H9 (cell line): ENCODE measurements at regions not wholly inside any gene's neighbourhood (a gene's known extent, or its start where the extent isn't known, plus 50 kb on each side); places are given as distances from the start of the nearest gene placed in this dataset.

Experiments used
- DNase-seq: peaks from one replicate; pipeline ENCODE4 v3.0.0-alpha.2; 2017
- H2AFZ ChIP-seq: one replicate; pipeline ENCODE4 v1.6.1; 2013; ENCODE audit warnings: mild to moderate bottlenecking, low read length, control low read depth, moderate library complexity
- H2AK5ac ChIP-seq: 2 replicates; pipeline ENCODE4 v1.6.1; 2013; ENCODE audit warnings: low read length, control low read depth, mixed read lengths; ENCODE audit not compliant: insufficient read length
- H2BK120ac ChIP-seq: one replicate; pipeline ENCODE4 v1.6.1; 2013; ENCODE audit warnings: low read depth, mild to moderate bottlenecking, low read length, control low read depth, inconsistent platforms; ENCODE audit not compliant: poor library complexity, severe bottlenecking
- H2BK12ac ChIP-seq: 2 replicates; pipeline ENCODE4 v1.6.1; 2013; ENCODE audit warnings: low read length, control low read depth, mixed read lengths, low read depth; ENCODE audit not compliant: insufficient read length
- H2BK15ac ChIP-seq: 2 replicates; pipeline ENCODE4 v1.6.1; 2013; ENCODE audit warnings: low read depth, low read length, control low read depth
- H2BK20ac ChIP-seq: one replicate; pipeline ENCODE4 v1.6.1; 2013; ENCODE audit warnings: low read depth, mild to moderate bottlenecking, low read length, control low read depth, inconsistent platforms; ENCODE audit not compliant: poor library complexity, severe bottlenecking
- H2BK5ac ChIP-seq: 2 replicates; pipeline ENCODE4 v1.6.1; 2013; ENCODE audit warnings: low read length, control low read depth, mixed read lengths; ENCODE audit not compliant: insufficient read length
- H3K14ac ChIP-seq: 2 replicates; pipeline ENCODE4 v1.6.1; 2013; ENCODE audit warnings: low read length, control low read depth; ENCODE audit not compliant: insufficient read depth
- H3K18ac ChIP-seq: 2 replicates; pipeline ENCODE4 v1.6.1; 2013; ENCODE audit warnings: low read depth, mild to moderate bottlenecking, mixed read lengths, low read length, control low read depth; ENCODE audit not compliant: insufficient read length
- H3K23ac ChIP-seq: 2 replicates; pipeline ENCODE4 v1.6.1; 2013; ENCODE audit warnings: low read length, control low read depth, mixed read lengths, low read depth; ENCODE audit not compliant: insufficient read length
- H3K23me2 ChIP-seq: 2 replicates; pipeline ENCODE4 v1.6.1; 2013; ENCODE audit warnings: low read depth, mild to moderate bottlenecking, mixed read lengths, low read length, control low read depth; ENCODE audit not compliant: insufficient read length, poor library complexity, severe bottlenecking
- H3K27ac ChIP-seq: 2 replicates; pipeline ENCODE4 v1.5.1; 2013; ENCODE audit warnings: low read length, control low read depth, mixed read lengths, low read depth; ENCODE audit not compliant: insufficient read length
- H3K27me3 ChIP-seq: 2 replicates; pipeline ENCODE4 v1.6.1; 2013; ENCODE audit warnings: low read length, control low read depth, inconsistent platforms; ENCODE audit not compliant: insufficient read depth
- H3K4ac ChIP-seq: 2 replicates; pipeline ENCODE4 v1.6.1; 2013; ENCODE audit warnings: low read depth, mild to moderate bottlenecking, control low read depth, inconsistent platforms, low read length, moderate library complexity
- H3K4me1 ChIP-seq: 2 replicates; pipeline ENCODE4 v1.6.1; 2013; ENCODE audit warnings: low read length, control low read depth, inconsistent platforms; ENCODE audit not compliant: insufficient read depth
- H3K4me2 ChIP-seq: 2 replicates; pipeline ENCODE4 v1.6.1; 2013; ENCODE audit warnings: low read length, control low read depth, mixed read lengths; ENCODE audit not compliant: insufficient read length, insufficient read depth
- H3K56ac ChIP-seq: 2 replicates; pipeline ENCODE4 v1.6.1; 2013; ENCODE audit warnings: low read depth, mild to moderate bottlenecking, mixed read lengths, low read length, control low read depth; ENCODE audit not compliant: insufficient read length
- H3K79me1 ChIP-seq: 2 replicates; pipeline ENCODE4 v1.6.1; 2013; ENCODE audit warnings: low read depth, mild to moderate bottlenecking, moderate library complexity, low read length, control low read depth, inconsistent platforms; ENCODE audit not compliant: insufficient read depth, poor library complexity, severe bottlenecking
- H3K79me2 ChIP-seq: 2 replicates; pipeline ENCODE4 v1.6.1; 2013; ENCODE audit warnings: low read length, control low read depth, inconsistent platforms; ENCODE audit not compliant: insufficient read depth
- H3K9ac ChIP-seq: 2 replicates; pipeline ENCODE4 v1.6.1; 2013; ENCODE audit warnings: low read length, control low read depth, mixed read lengths; ENCODE audit not compliant: insufficient read length; ENCODE audit errors: extremely low read depth
- H3K9me3 ChIP-seq: one replicate; pipeline ENCODE4 v1.6.1; 2013; ENCODE audit warnings: low read depth, low read length, inconsistent platforms; ENCODE audit not compliant: control insufficient read depth
- H3T11ph ChIP-seq: one replicate; pipeline ENCODE4 v1.6.1; 2013; ENCODE audit warnings: mild to moderate bottlenecking, low read length, control low read depth, inconsistent platforms
- H4K20me1 ChIP-seq: one replicate; pipeline ENCODE4 v1.6.1; 2013; ENCODE audit not compliant: control insufficient read depth, insufficient read length, insufficient read depth
- H4K5ac ChIP-seq: 2 replicates; pipeline ENCODE4 v1.6.1; 2013; ENCODE audit warnings: low read depth, mild to moderate bottlenecking, mixed read lengths, low read length, control low read depth; ENCODE audit not compliant: insufficient read length
- H4K8ac ChIP-seq: replicated peaks from 2 replicates; pipeline ENCODE4 v1.6.1; 2013; ENCODE audit warnings: low read length, control low read depth, mixed read lengths, low read depth; ENCODE audit not compliant: insufficient read length
- H4K91ac ChIP-seq: 2 replicates; pipeline ENCODE4 v1.6.1; 2013; ENCODE audit warnings: low read depth, mild to moderate bottlenecking, moderate library complexity, mixed read lengths, low read length, control low read depth; ENCODE audit not compliant: insufficient read length
- H3K27ac Mint-ChIP-seq, 3 experiments: 2 replicates in 2 of 3; 3 replicates in 1 of 3; pipeline ENCODE4 v1.8.0; 2020 to 2021; ENCODE audit warnings: mixed read lengths in 3 of 3, mild to moderate bottlenecking in 1 of 3, moderate library complexity in 1 of 3
- H3K27me3 Mint-ChIP-seq: 2 replicates; pipeline ENCODE4 v1.8.0; 2021; ENCODE audit warnings: low read depth, mild to moderate bottlenecking, moderate library complexity, mixed read lengths
- H3K36me3 Mint-ChIP-seq, 3 experiments: 2 replicates in 2 of 3; 3 replicates in 1 of 3; pipeline ENCODE4 v1.8.0; 2020 to 2021; ENCODE audit warnings: low read depth in 3 of 3, mixed read lengths in 3 of 3; ENCODE audit not compliant: insufficient read depth in 1 of 3
- H3K4me1 Mint-ChIP-seq, 2 experiments: 2 replicates each; pipeline ENCODE4 v1.8.0; 2020; ENCODE audit warnings: mixed read lengths in 2 of 2
- H3K4me3 Mint-ChIP-seq, 2 experiments: 2 replicates in 1 of 2; 3 replicates in 1 of 2; pipeline ENCODE4 v1.8.0; 2020 to 2021; ENCODE audit warnings: mild to moderate bottlenecking in 2 of 2, mixed read lengths in 2 of 2, moderate library complexity in 1 of 2
- H3K9me3 Mint-ChIP-seq, 2 experiments: 2 replicates in 1 of 2; 3 replicates in 1 of 2; pipeline ENCODE4 v1.8.0; 2020; ENCODE audit warnings: mild to moderate bottlenecking in 2 of 2, mixed read lengths in 2 of 2, moderate library complexity in 1 of 2
- CTCF ChIP-seq: fragments of 200-600 bp; sonication (generic); conservative IDR thresholded peaks from 3 replicates; pipeline ENCODE4 v1.8.0; 2021; ENCODE audit warnings: antibody characterized with exemption, mild to moderate bottlenecking
- WGBS: extraction: QIAGEN DNeasy Blood & Tissue Kit; methylation state at CpG from one replicate; pipeline ENCODE4 v1.1.7; 2013; ENCODE audit warnings: missing lambda C conversion rate, low lambda C conversion rate, mixed read lengths; ENCODE audit not compliant: insufficient read length; ENCODE audit errors: extremely low coverage; 5-methylcytosine and 5-hydroxymethylcytosine counted together

- no peak overlapping the region for H3K56ac ChIP-seq
- H2BK20ac ChIP-seq, result no peak overlapping the region
- WGBS, result no CpG with 5 or more reads among the region's 17 CpGs
- no peak overlapping the region for H4K8ac ChIP-seq
- no peak for DNase-seq
- H2BK12ac ChIP-seq, result no peak overlapping the region
- no peaks in the 10 kb centered on the region; the same call in 1 of the 2 replicates for H3K4me1 ChIP-seq
- no peak overlapping the region for H4K91ac ChIP-seq
- peaks cover 8 to 10% of the 10 kb centered on the region in 2 experiments for H3K4me1 Mint-ChIP-seq
- no peak overlapping the region for H3K18ac ChIP-seq
- no peak overlapping the region for H3K27ac ChIP-seq
- no peaks in the 10 kb centered on the region for H3K36me3 Mint-ChIP-seq
- no peak overlapping the region for H3K23ac ChIP-seq
- H3T11ph ChIP-seq, result no peak overlapping the region
- H4K5ac ChIP-seq, result peak overlapping the region; percentile 42
- no peak overlapping the region for H2BK120ac ChIP-seq
- H3K9me3 ChIP-seq, result no peaks in the 10 kb centered on the region
- no peak overlapping the region; a peak in 1 of 7 replicates for H3K27ac Mint-ChIP-seq
- TF ChIP-seq CTCF, result no peak
- no peaks in the 10 kb centered on the region for H3K9me3 Mint-ChIP-seq
- H2AFZ ChIP-seq, result no peak overlapping the region
- peaks cover 3% of the 10 kb centered on the region for H3K23me2 ChIP-seq
- H3K27me3 Mint-ChIP-seq, result peaks cover 30% of the 10 kb centered on the region
- H3K79me1 ChIP-seq, result no peaks in the 10 kb centered on the region
- no peak overlapping the region for H3K4me2 ChIP-seq
- H3K4me3 Mint-ChIP-seq, result no peak overlapping the region
- no peak overlapping the region for H2BK15ac ChIP-seq
- no peak overlapping the region for H3K14ac ChIP-seq
- H3K9ac ChIP-seq, result no peak overlapping the region
- H3K4ac ChIP-seq, result no peak overlapping the region
- H2BK5ac ChIP-seq, result no peak overlapping the region
- H3K27me3 ChIP-seq, result no peaks in the 10 kb centered on the region; the same call in 1 of the 2 replicates
- H4K20me1 ChIP-seq, result no peaks in the 10 kb centered on the region
- no peak overlapping the region for H2AK5ac ChIP-seq
- no peaks in the 10 kb centered on the region for H3K79me2 ChIP-seq
Measured at GRCh38 chr20:60214901-60215815, 256.9 kb downstream of the CDH26 start.
